ENCODE measurements at regions not wholly inside any gene's neighbourhood (a gene's known extent, or its start where the extent isn't known, plus 50 kb on each side); places are given as distances from the start of the nearest gene placed in this dataset.
"Not testable (repeated sequence)": the region's sequence is repeated elsewhere in the genome, so short reads cannot be mapped to it uniquely, and the experiment has no call there.

DNA sequence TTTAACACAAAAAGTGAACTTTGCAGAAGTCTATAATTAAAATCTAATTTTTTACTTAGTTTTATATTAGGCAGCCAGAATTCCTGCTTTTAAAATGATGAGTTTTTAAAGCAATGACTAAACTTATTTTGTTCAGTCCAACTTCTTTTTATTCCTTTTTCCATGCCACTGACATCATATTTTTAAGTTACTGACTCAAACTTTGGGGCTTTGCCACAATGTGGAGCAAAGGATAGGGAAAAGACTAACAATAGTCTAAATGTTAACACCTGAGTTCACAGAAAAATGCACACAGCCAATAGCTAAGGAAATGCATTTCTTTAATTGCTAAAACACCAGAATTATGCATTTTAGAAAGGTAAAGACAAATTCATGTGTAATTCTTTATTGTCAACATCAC, 647.6 kb upstream of the DPPA4 start:
- no peak overlapping the region for H3K4me3 ChIP-seq (ENCODE audit: low read length)
- DNase-seq (ENCODE audit: low read depth) = no peak
- no peak for TF ChIP-seq CTCF (IDR thresholded peaks at IDR 0.05; ENCODE audit: insufficient read depth, low read depth, low read length, missing control alignments)

- peak; percentile 60 for DNase-seq (ENCODE audit: low read depth)
- no peak overlapping the region for H3K4me3 ChIP-seq (ENCODE audit: low read length)
- no peak for TF ChIP-seq CTCF (IDR thresholded peaks at IDR 0.05; ENCODE audit: insufficient read depth, low read depth, low read length, missing control alignments)
Measured at GRCh38 chr3:109985943-109986555, 648.7 kb upstream of the DPPA4 start.

GRCh38 chr3:109994853-109995252, 657.5 kb upstream of the DPPA4 start:
- H3K4me3 ChIP-seq (ENCODE audit: low read length) = no peak overlapping the region
- no peak for TF ChIP-seq CTCF (IDR thresholded peaks at IDR 0.05; ENCODE audit: insufficient read depth, low read depth, low read length, missing control alignments)
- DNase-seq (ENCODE audit: low read depth) = peak; percentile 14

DNA sequence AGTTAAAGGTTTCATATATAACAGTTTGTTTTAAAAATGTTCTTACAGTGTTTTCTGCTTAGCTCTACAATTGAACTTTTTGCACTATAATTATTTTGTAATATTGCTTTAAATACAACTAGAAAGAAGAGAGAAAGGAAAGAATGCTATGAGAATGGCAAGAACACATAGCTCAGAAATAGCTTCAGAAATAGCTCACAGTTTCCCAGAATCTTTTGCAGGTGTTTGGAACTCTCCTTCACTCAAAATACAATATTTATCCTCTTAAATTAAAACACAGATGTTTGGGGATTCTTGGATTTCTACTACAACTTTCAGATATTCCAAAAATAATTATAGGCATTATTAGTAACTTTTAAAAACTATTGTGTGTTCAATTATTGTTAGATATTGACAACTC, 658.0 kb upstream of the DPPA4 start:
- no peak overlapping the region for H3K4me3 ChIP-seq (ENCODE audit: low read length)

DNA sequence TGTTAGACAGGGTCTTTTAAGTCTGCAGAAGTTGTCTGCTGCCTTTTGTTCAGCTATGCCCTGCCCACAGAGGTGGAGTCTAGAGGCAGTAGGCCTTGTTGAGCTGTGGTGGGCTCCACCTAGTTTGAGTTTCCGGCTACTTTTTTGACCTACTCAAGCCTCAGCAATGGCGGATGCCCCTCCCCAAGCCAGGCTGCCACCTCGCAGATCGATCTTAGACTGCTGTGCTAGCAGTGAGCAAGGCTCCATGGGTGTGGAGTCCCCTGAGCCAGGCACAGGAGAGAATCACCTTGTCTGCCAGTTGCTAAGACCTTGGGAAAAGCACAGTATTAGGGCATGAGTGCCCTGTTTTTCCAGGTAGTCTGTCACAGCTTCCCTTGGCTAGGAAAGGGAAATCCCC, 664.6 kb upstream of the DPPA4 start:
- DNase-seq (ENCODE audit: low read depth) = not testable (repeated sequence)

More for the DNA sequence above, 658.0 kb upstream of the DPPA4 start:
- TF ChIP-seq CTCF (IDR thresholded peaks at IDR 0.05; ENCODE audit: insufficient read depth, low read depth, low read length, missing control alignments) = no peak
- DNase-seq (ENCODE audit: low read depth) = no peak

DNA sequence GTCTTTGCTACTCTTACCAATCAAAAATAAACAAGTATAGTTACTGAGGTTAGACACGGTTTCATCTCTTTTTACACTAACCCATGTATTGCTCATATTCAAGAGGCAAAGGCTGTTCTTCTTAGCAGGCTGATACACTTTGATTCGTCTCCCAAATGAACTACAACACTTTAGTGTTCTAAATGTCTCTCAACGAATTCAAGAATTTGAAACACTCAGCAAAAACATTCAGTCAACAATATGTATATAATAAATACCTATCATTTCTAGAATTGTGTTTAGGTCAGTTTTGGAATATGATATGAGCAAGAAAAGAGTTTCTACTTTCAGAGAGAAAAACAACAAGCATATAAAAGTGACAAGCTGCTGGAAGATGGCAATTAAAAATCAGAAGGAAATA, 669.6 kb upstream of the DPPA4 start:
- no peak for DNase-seq (ENCODE audit: low read depth)
- H3K4me3 ChIP-seq (ENCODE audit: low read length) = no peak overlapping the region
- TF ChIP-seq CTCF (IDR thresholded peaks at IDR 0.05; ENCODE audit: insufficient read depth, low read depth, low read length, missing control alignments) = no peak

More for the DNA sequence above, 664.6 kb upstream of the DPPA4 start:
- not testable (repeated sequence) for H3K4me3 ChIP-seq (ENCODE audit: low read length)

GRCh38 chr3:110015231-110015963, 678.1 kb upstream of the DPPA4 start:
- TF ChIP-seq CTCF (IDR thresholded peaks at IDR 0.05; ENCODE audit: insufficient read depth, low read depth, low read length, missing control alignments) = no peak
- DNase-seq (ENCODE audit: low read depth) = no peak
- H3K4me3 ChIP-seq (ENCODE audit: low read length) = no peak overlapping the region

Measured in epithelial cell of esophagus (primary cell).